ENCODE measurements at regions not wholly inside any gene's neighbourhood (a gene's known extent, or its start where the extent isn't known, plus 50 kb on each side); places are given as distances from the start of the nearest gene placed in this dataset.
"Not testable (repeated sequence)": the region's sequence is repeated elsewhere in the genome, so short reads cannot be mapped to it uniquely, and the experiment has no call there.

DNA sequence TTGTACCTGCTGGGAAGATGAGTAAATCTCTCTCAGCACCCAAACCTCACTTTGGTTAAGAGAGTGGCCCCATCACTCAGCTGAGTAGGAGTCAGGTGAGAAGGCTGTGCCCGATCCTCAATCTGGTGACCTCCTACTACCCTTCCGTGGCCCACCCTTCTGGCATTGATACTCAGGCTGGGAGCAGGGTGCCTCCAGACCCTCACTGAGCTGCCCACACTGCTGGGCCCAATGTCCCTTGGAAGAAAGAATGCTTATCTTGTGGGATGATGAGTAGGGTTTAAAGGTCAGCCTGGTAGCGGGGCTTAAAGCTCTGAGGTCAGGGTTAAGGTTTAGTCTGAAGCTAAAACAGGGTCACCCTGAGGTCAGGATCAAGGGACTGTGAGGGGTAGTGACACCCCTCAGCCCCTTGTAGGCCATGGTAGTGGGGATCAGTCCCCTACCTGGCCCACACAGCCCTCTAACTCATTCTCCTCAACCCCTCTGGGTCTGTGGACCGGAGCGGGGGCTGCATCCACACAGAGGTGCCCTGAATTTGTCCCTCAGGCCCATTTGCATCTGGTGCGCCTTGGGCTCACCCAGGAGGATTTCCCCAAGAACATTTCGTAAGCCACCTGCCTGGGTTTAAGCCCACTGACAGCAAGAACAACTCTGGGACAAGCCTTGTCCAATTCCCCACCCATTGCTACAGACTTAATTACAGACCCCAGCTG is 123.8 kb downstream of the CYP26B1 start:
- H3K4ac ChIP-seq (ENCODE audit: low read length) = no peak overlapping the region
- no peak overlapping the region for H2BK15ac ChIP-seq (ENCODE audit: low read length)
- no CpG with 5 or more reads among the region's 7 CpGs for WGBS, 2 donors (ENCODE audit: extremely low coverage in 2 of 2, insufficient read length in 2 of 2, insufficient replicate concordance in 1 of 2)
- no peaks in the 10 kb centered on the region for H3K36me3 ChIP-seq (replicated peaks in 1 of 2; ENCODE audit: control insufficient read depth in 2 of 2, insufficient read depth in 2 of 2, low read length in 2 of 2)
- peaks cover 3% of the 10 kb centered on the region for H3K79me1 ChIP-seq (ENCODE audit: low read depth, low read length)
- H3K23ac ChIP-seq (ENCODE audit: low read depth, low read length, poor library complexity) = peak overlapping the region; percentile 31
- no peak overlapping the region for H3K27ac ChIP-seq (replicated peaks; ENCODE audit: low read length)
- no peak overlapping the region for H2BK12ac ChIP-seq (ENCODE audit: low read length)
- peaks cover 0 to 2% (median 0%) of the 10 kb centered on the region in 3 experiments for H3K27me3 ChIP-seq (ENCODE audit: control insufficient read depth in 3 of 3, insufficient read depth in 3 of 3, low read depth in 1 of 3, low read length in 3 of 3)
- DNase-seq (ENCODE audit: low spot score) = no peak
- H2AFZ ChIP-seq (ENCODE audit: low read length) = no peak overlapping the region
- peak overlapping the region; percentile 44 for H3K9ac ChIP-seq (ENCODE audit: low read depth, low read length, poor library complexity)
- H3K18ac ChIP-seq (ENCODE audit: low read length) = peak overlapping the region; percentile 27
- H3K4me1 ChIP-seq (ENCODE audit: control insufficient read depth in 2 of 2, insufficient read depth in 1 of 2, low read depth in 1 of 2, low read length in 2 of 2) = no peaks in the 10 kb centered on the region
- no peak overlapping the region for H3K4me2 ChIP-seq (ENCODE audit: insufficient read depth, low read length, poor library complexity, severe bottlenecking)
- H4K91ac ChIP-seq (ENCODE audit: low read depth, low read length, poor library complexity) = no peak overlapping the region
- no peak overlapping the region for H4K8ac ChIP-seq (ENCODE audit: low read depth, low read length)
- no peak overlapping the region for H2BK5ac ChIP-seq (ENCODE audit: low read length)
- H3K9me3 ChIP-seq (replicated peaks in 1 of 2; ENCODE audit: control insufficient read depth in 2 of 2, insufficient read depth in 1 of 2, low read depth in 1 of 2, low read length in 2 of 2) = no peaks in the 10 kb centered on the region
- H3K4me3 ChIP-seq (ENCODE audit: low read length in 2 of 2) = no peak overlapping the region
- H2BK120ac ChIP-seq (ENCODE audit: low read depth, low read length) = no peak overlapping the region
- no peak overlapping the region for H2AK5ac ChIP-seq (ENCODE audit: low read depth, low read length)
- H3K14ac ChIP-seq (ENCODE audit: low read length) = peak overlapping the region; percentile 21

DNA sequence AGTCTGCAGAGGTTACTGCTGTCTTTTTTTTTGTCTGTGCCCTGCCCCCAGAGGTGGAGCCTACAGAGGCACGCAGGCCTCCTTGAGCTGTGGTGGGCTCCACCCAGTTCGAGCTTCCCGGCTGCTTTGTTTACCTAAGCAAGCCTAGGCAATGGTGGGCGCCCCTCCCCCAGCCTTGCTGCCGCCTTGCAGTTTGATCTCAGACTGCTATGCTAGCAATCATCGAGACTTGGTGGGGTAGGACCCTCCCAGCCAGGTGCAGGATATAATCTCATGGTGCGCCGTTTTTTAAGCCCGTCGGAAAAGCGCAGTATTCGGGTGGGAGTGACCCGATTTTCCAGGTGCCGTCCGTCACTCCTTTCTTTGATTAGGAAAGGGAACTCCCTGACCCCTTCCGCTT is 126.3 kb downstream of the CYP26B1 start:
- H2BK5ac ChIP-seq (ENCODE audit: low read length); H3K9ac ChIP-seq (ENCODE audit: low read depth, low read length, poor library complexity); H4K8ac ChIP-seq (ENCODE audit: low read depth, low read length); H2BK15ac ChIP-seq (ENCODE audit: low read length); H3K18ac ChIP-seq (ENCODE audit: low read length); H3K27me3 ChIP-seq (ENCODE audit: control insufficient read depth in 3 of 3, insufficient read depth in 3 of 3, low read depth in 1 of 3, low read length in 3 of 3); H3K14ac ChIP-seq (ENCODE audit: low read length); H2BK12ac ChIP-seq (ENCODE audit: low read length); H3K36me3 ChIP-seq (replicated peaks in 1 of 2; ENCODE audit: control insufficient read depth in 2 of 2, insufficient read depth in 2 of 2, low read length in 2 of 2); H4K91ac ChIP-seq (ENCODE audit: low read depth, low read length, poor library complexity); H3K4me2 ChIP-seq (ENCODE audit: insufficient read depth, low read length, poor library complexity, severe bottlenecking); H2AFZ ChIP-seq (ENCODE audit: low read length); H3K27ac ChIP-seq (replicated peaks; ENCODE audit: low read length); H3K4me1 ChIP-seq (ENCODE audit: control insufficient read depth in 2 of 2, insufficient read depth in 1 of 2, low read depth in 1 of 2, low read length in 2 of 2); H3K4me3 ChIP-seq (ENCODE audit: low read length in 2 of 2); H2BK120ac ChIP-seq (ENCODE audit: low read depth, low read length); DNase-seq (ENCODE audit: low spot score); H3K23ac ChIP-seq (ENCODE audit: low read depth, low read length, poor library complexity); H2AK5ac ChIP-seq (ENCODE audit: low read depth, low read length); H3K9me3 ChIP-seq (replicated peaks in 1 of 2; ENCODE audit: control insufficient read depth in 2 of 2, insufficient read depth in 1 of 2, low read depth in 1 of 2, low read length in 2 of 2); H3K4ac ChIP-seq (ENCODE audit: low read length); H3K79me1 ChIP-seq (ENCODE audit: low read depth, low read length): not testable (repeated sequence)
- no CpG with 5 or more reads among the region's 16 CpGs for WGBS, 2 donors (ENCODE audit: extremely low coverage in 2 of 2, insufficient read length in 2 of 2, insufficient replicate concordance in 1 of 2)

DNA sequence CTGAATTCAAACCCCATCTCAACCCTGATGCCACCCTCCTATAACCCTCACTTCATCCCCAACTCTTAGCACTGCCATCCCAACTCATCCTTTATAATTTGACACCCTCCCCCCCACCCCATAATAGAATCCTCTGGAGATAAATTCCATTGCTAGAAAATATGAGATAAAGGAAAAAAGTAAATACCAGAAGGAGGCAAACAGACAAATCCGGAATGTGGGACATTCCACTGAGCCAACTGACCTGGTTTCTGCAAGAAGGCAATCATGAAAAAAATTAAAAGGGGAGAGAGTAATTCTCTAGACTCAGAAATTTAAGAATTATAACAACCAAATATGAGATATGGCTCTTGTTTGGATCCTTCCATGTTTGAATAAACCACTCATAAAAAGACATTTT is 132.4 kb downstream of the CYP26B1 start:
- H3K18ac ChIP-seq (ENCODE audit: low read length) = no peak overlapping the region

DNA sequence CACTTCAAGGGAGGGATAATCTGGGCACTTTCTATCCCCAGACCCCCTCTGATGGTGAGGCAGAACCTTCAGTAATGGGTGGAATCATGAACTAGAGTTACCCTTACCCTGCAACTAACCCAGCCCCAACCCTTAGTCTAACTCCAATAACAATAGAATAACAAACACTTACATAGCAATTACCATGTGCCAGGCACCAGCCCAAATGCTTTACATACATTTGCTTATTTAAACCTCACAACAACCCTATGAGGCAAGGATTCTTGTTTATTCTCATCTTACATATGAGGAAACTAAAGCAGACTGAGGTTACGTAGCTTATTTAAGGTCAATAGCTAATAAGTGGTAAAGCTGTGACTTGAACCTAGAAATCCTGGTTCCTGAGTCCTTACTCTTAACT is 132.8 kb downstream of the CYP26B1 start:
- Histone ChIP-seq H3K9ac (ENCODE audit: low read depth, low read length, poor library complexity) (no peak overlapping the region), H4K8ac (ENCODE audit: low read depth, low read length) (no peak overlapping the region), H3K14ac (ENCODE audit: low read length) (no peak overlapping the region), H2BK5ac (ENCODE audit: low read length) (no peak overlapping the region), H3K4ac (ENCODE audit: low read length) (no peak overlapping the region), H2AK5ac (ENCODE audit: low read depth, low read length) (no peak overlapping the region), H3K27me3 (ENCODE audit: control insufficient read depth in 3 of 3, insufficient read depth in 3 of 3, low read depth in 1 of 3, low read length in 3 of 3) (no peaks in the 10 kb centered on the region), H4K91ac (ENCODE audit: low read depth, low read length, poor library complexity) (no peak overlapping the region), H3K4me1 (ENCODE audit: control insufficient read depth in 2 of 2, insufficient read depth in 1 of 2, low read depth in 1 of 2, low read length in 2 of 2) (no peaks in the 10 kb centered on the region), H3K23ac (ENCODE audit: low read depth, low read length, poor library complexity) (no peak overlapping the region), H3K4me3 (ENCODE audit: low read length in 2 of 2) (no peak overlapping the region), H3K18ac (ENCODE audit: low read length) (no peak overlapping the region), H3K4me2 (ENCODE audit: insufficient read depth, low read length, poor library complexity, severe bottlenecking) (no peak overlapping the region), H2AFZ (ENCODE audit: low read length) (no peak overlapping the region), H2BK12ac (ENCODE audit: low read length) (no peak overlapping the region), H3K9me3 (replicated peaks in 1 of 2; ENCODE audit: control insufficient read depth in 2 of 2, insufficient read depth in 1 of 2, low read depth in 1 of 2, low read length in 2 of 2) (no peaks in the 10 kb centered on the region), H3K79me1 (ENCODE audit: low read depth, low read length) (peaks cover 1% of the 10 kb centered on the region), H3K27ac (replicated peaks; ENCODE audit: low read length) (no peak overlapping the region), H2BK15ac (ENCODE audit: low read length) (no peak overlapping the region), H2BK120ac (ENCODE audit: low read depth, low read length) (no peak overlapping the region), H3K36me3 (replicated peaks in 1 of 2; ENCODE audit: control insufficient read depth in 2 of 2, insufficient read depth in 2 of 2, low read length in 2 of 2) (no peaks in the 10 kb centered on the region)
- WGBS, 2 donors (ENCODE audit: extremely low coverage in 2 of 2, insufficient read length in 2 of 2, insufficient replicate concordance in 1 of 2) = no CpG with 5 or more reads among the region's 1 CpG
- DNase-seq (ENCODE audit: low spot score) = no peak

More for the DNA sequence above, 132.4 kb downstream of the CYP26B1 start:
- Histone ChIP-seq H2BK120ac (ENCODE audit: low read depth, low read length) (no peak overlapping the region), H2BK15ac (ENCODE audit: low read length) (no peak overlapping the region), H3K4ac (ENCODE audit: low read length) (no peak overlapping the region), H2BK12ac (ENCODE audit: low read length) (no peak overlapping the region), H3K23ac (ENCODE audit: low read depth, low read length, poor library complexity) (no peak overlapping the region), H3K36me3 (replicated peaks in 1 of 2; ENCODE audit: control insufficient read depth in 2 of 2, insufficient read depth in 2 of 2, low read length in 2 of 2) (no peaks in the 10 kb centered on the region), H3K4me3 (ENCODE audit: low read length in 2 of 2) (no peak overlapping the region), H4K91ac (ENCODE audit: low read depth, low read length, poor library complexity) (no peak overlapping the region), H2AK5ac (ENCODE audit: low read depth, low read length) (no peak overlapping the region), H2BK5ac (ENCODE audit: low read length) (no peak overlapping the region), H2AFZ (ENCODE audit: low read length) (no peak overlapping the region), H3K79me1 (ENCODE audit: low read depth, low read length) (peaks cover 1% of the 10 kb centered on the region), H3K9ac (ENCODE audit: low read depth, low read length, poor library complexity) (no peak overlapping the region), H3K27ac (replicated peaks; ENCODE audit: low read length) (no peak overlapping the region), H3K4me2 (ENCODE audit: insufficient read depth, low read length, poor library complexity, severe bottlenecking) (no peak overlapping the region), H4K8ac (ENCODE audit: low read depth, low read length) (no peak overlapping the region), H3K4me1 (ENCODE audit: control insufficient read depth in 2 of 2, insufficient read depth in 1 of 2, low read depth in 1 of 2, low read length in 2 of 2) (no peaks in the 10 kb centered on the region), H3K9me3 (replicated peaks in 1 of 2; ENCODE audit: control insufficient read depth in 2 of 2, insufficient read depth in 1 of 2, low read depth in 1 of 2, low read length in 2 of 2) (no peaks in the 10 kb centered on the region), H3K27me3 (ENCODE audit: control insufficient read depth in 3 of 3, insufficient read depth in 3 of 3, low read depth in 1 of 3, low read length in 3 of 3) (no peaks in the 10 kb centered on the region), H3K14ac (ENCODE audit: low read length) (no peak overlapping the region)
- no peak for DNase-seq (ENCODE audit: low spot score)
- WGBS, 2 donors (ENCODE audit: extremely low coverage in 2 of 2, insufficient read length in 2 of 2, insufficient replicate concordance in 1 of 2) = no CpG with 5 or more reads among the region's 1 CpG

Data from neuronal stem cell (in vitro differentiated cells).